Activated T-cell treated with anti-CD3 and anti-CD28 coated beads, Interleukin-2, amount 50 U/mL, for 4 hours (primary cell): ENCODE measurements at regions not wholly inside any gene's neighbourhood (a gene's known extent, or its start where the extent isn't known, plus 50 kb on each side); places are given as distances from the start of the nearest gene placed in this dataset.

Experiments
- ATAC-seq, 2 donors: fragments of 200-7000 bp; cut with Tn5 transposase; one replicate each; pipeline ENCODE4 v1.10.0; 2021
- DNase-seq: peaks from one replicate; pipeline ENCODE4 v3.0.0-alpha.2; 2020
- H3K27me3 Mint-ChIP-seq: one replicate; pipeline ENCODE4 v1.8.0; 2021; ENCODE audit warnings: low read depth, mixed read lengths
- H3K36me3 Mint-ChIP-seq: one replicate; pipeline ENCODE4 v1.8.0; 2022; ENCODE audit warnings: mixed read lengths; ENCODE audit not compliant: insufficient read depth
- H3K4me1 Mint-ChIP-seq: one replicate; pipeline ENCODE4 v1.8.0; 2021; ENCODE audit warnings: low read depth, mixed read lengths
- H3K4me3 Mint-ChIP-seq: one replicate; pipeline ENCODE4 v1.8.0; 2021; ENCODE audit warnings: mild to moderate bottlenecking, moderate library complexity, mixed read lengths
- H3K9me3 Mint-ChIP-seq: one replicate; pipeline ENCODE4 v1.8.0; 2021; ENCODE audit warnings: mixed read lengths

GRCh38 chr7:3206101-3206500, 95.0 kb upstream of the SDK1 start:
- Mint-ChIP-seq H3K4me1 (no peaks in the 10 kb centered on the region), H3K9me3 (no peaks in the 10 kb centered on the region), H3K36me3 (no peaks in the 10 kb centered on the region), H3K4me3 (no peak overlapping the region), H3K27me3 (no peaks in the 10 kb centered on the region)
- DNase-seq (no peak), ATAC-seq (no peak)

- ATAC-seq (no peak), DNase-seq (no peak)
- Mint-ChIP-seq H3K4me1 (no peaks in the 10 kb centered on the region), H3K36me3 (no peaks in the 10 kb centered on the region), H3K9me3 (no peaks in the 10 kb centered on the region), H3K27me3 (no peaks in the 10 kb centered on the region), H3K4me3 (no peak overlapping the region)
Measured at GRCh38 chr7:3206771-3207191, 94.3 kb upstream of the SDK1 start.

- H3K4me3 Mint-ChIP-seq = no peak overlapping the region
- no peaks in the 10 kb centered on the region for H3K27me3 Mint-ChIP-seq
- H3K4me1 Mint-ChIP-seq = no peaks in the 10 kb centered on the region
- no peaks in the 10 kb centered on the region for H3K9me3 Mint-ChIP-seq
- no peaks in the 10 kb centered on the region for H3K36me3 Mint-ChIP-seq
- ATAC-seq (no peak), DNase-seq (no peak)
Measured at GRCh38 chr7:3207387-3207902, 93.6 kb upstream of the SDK1 start.

- Mint-ChIP-seq H3K27me3 (no peaks in the 10 kb centered on the region), H3K36me3 (no peaks in the 10 kb centered on the region), H3K9me3 (no peaks in the 10 kb centered on the region), H3K4me1 (no peaks in the 10 kb centered on the region), H3K4me3 (no peak overlapping the region)
- ATAC-seq (no peak), DNase-seq (no peak)
Measured at GRCh38 chr7:3210531-3210930, 90.5 kb upstream of the SDK1 start.

GRCh38 chr7:3214090-3214413, 87.0 kb upstream of the SDK1 start:
- H3K9me3 Mint-ChIP-seq = no peaks in the 10 kb centered on the region
- no peak for ATAC-seq
- H3K4me3 Mint-ChIP-seq = no peak overlapping the region
- DNase-seq = no peak
- H3K4me1 Mint-ChIP-seq = peaks cover 7% of the 10 kb centered on the region
- H3K36me3 Mint-ChIP-seq = no peaks in the 10 kb centered on the region
- peaks cover 6% of the 10 kb centered on the region for H3K27me3 Mint-ChIP-seq

- no peak overlapping the region for H3K4me3 Mint-ChIP-seq
- ATAC-seq (no peak), DNase-seq (no peak)
- H3K9me3 Mint-ChIP-seq = no peaks in the 10 kb centered on the region
- no peaks in the 10 kb centered on the region for H3K36me3 Mint-ChIP-seq
- peaks cover 6% of the 10 kb centered on the region for H3K27me3 Mint-ChIP-seq
- peaks cover 7% of the 10 kb centered on the region for H3K4me1 Mint-ChIP-seq
Measured at GRCh38 chr7:3215624-3216585, 85.1 kb upstream of the SDK1 start.

- Mint-ChIP-seq H3K36me3 (no peaks in the 10 kb centered on the region), H3K4me3 (no peak overlapping the region), H3K9me3 (no peaks in the 10 kb centered on the region), H3K4me1 (peaks cover 7% of the 10 kb centered on the region), H3K27me3 (peaks cover 8% of the 10 kb centered on the region)
- DNase-seq = no peak
- no peak for ATAC-seq
Measured at GRCh38 chr7:3217166-3217565, 83.9 kb upstream of the SDK1 start.

GRCh38 chr7:3218411-3219225, 82.4 kb upstream of the SDK1 start:
- Mint-ChIP-seq H3K4me3 (no peak overlapping the region), H3K27me3 (peaks cover 12% of the 10 kb centered on the region), H3K36me3 (no peaks in the 10 kb centered on the region), H3K4me1 (peaks cover 7% of the 10 kb centered on the region), H3K9me3 (no peaks in the 10 kb centered on the region)
- DNase-seq = no peak
- ATAC-seq = no peak

GRCh38 chr7:3229904-3230470, 71.1 kb upstream of the SDK1 start:
- DNase-seq (no peak), ATAC-seq (no peak)
- Mint-ChIP-seq H3K36me3 (no peaks in the 10 kb centered on the region), H3K27me3 (no peaks in the 10 kb centered on the region), H3K4me3 (no peak overlapping the region), H3K4me1 (peaks cover 20% of the 10 kb centered on the region), H3K9me3 (peaks cover 4% of the 10 kb centered on the region)

GRCh38 chr7:3230908-3231307, 70.1 kb upstream of the SDK1 start:
- ATAC-seq (no peak), DNase-seq (no peak)
- no peaks in the 10 kb centered on the region for H3K36me3 Mint-ChIP-seq
- peaks cover 20% of the 10 kb centered on the region for H3K4me1 Mint-ChIP-seq
- H3K27me3 Mint-ChIP-seq = no peaks in the 10 kb centered on the region
- no peak overlapping the region for H3K4me3 Mint-ChIP-seq
- H3K9me3 Mint-ChIP-seq = peaks cover 12% of the 10 kb centered on the region

- H3K4me1 Mint-ChIP-seq = peaks cover 17% of the 10 kb centered on the region
- peaks cover 3% of the 10 kb centered on the region for H3K27me3 Mint-ChIP-seq
- no peaks in the 10 kb centered on the region for H3K36me3 Mint-ChIP-seq
- no peak overlapping the region for H3K4me3 Mint-ChIP-seq
- H3K9me3 Mint-ChIP-seq = peaks cover 20% of the 10 kb centered on the region
- ATAC-seq (no peak), DNase-seq (no peak)
Measured at GRCh38 chr7:3232228-3232627, 68.8 kb upstream of the SDK1 start.

GRCh38 chr7:3233301-3233700, 67.8 kb upstream of the SDK1 start:
- H3K27me3 Mint-ChIP-seq = peaks cover 6% of the 10 kb centered on the region
- DNase-seq = no peak
- no peak for ATAC-seq
- H3K36me3 Mint-ChIP-seq = no peaks in the 10 kb centered on the region
- H3K4me3 Mint-ChIP-seq = no peak overlapping the region
- H3K4me1 Mint-ChIP-seq = peaks cover 11% of the 10 kb centered on the region
- peaks cover 20% of the 10 kb centered on the region for H3K9me3 Mint-ChIP-seq

- peaks cover 6% of the 10 kb centered on the region for H3K27me3 Mint-ChIP-seq
- H3K4me1 Mint-ChIP-seq = peaks cover 4% of the 10 kb centered on the region
- no peak for ATAC-seq
- no peak for DNase-seq
- no peaks in the 10 kb centered on the region for H3K36me3 Mint-ChIP-seq
- peaks cover 20% of the 10 kb centered on the region for H3K9me3 Mint-ChIP-seq
- no peak overlapping the region for H3K4me3 Mint-ChIP-seq
Measured at GRCh38 chr7:3234051-3234450, 67.0 kb upstream of the SDK1 start.

GRCh38 chr7:3234851-3235250, 66.2 kb upstream of the SDK1 start:
- Mint-ChIP-seq H3K4me3 (no peak overlapping the region), H3K4me1 (no peaks in the 10 kb centered on the region), H3K36me3 (no peaks in the 10 kb centered on the region), H3K9me3 (peaks cover 17% of the 10 kb centered on the region), H3K27me3 (peaks cover 6% of the 10 kb centered on the region)
- no peak for ATAC-seq
- no peak for DNase-seq
